ENCODE measurements at regions not wholly inside any gene's neighbourhood (a gene's known extent, or its start where the extent isn't known, plus 50 kb on each side); places are given as distances from the start of the nearest gene placed in this dataset.

DNA sequence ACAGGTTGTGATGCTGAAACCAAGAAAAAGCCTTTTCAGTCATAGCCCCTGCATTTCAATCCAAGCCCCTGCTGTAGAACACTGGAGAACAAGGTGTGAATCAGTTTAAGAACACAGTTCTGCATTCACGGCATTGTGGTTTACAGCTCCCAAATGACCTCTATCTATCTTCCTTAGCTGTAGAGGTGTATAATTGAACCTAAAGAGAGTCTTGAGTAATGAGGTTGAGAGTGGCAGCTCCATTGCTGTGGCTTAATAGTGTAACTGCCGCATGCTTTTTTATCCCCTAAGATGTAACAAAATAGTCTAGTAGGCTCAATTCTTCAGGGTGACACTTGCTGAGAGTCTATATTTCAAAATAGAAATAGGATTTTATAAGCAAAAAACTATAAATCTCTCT lies 121.3 kb upstream of the EPHA4 start:
- no peaks in the 10 kb centered on the region for H3K9me3 Mint-ChIP-seq (ENCODE audit: unreplicated experiment)
- H3K4me1 Mint-ChIP-seq (ENCODE audit: low read depth, unreplicated experiment), result peaks cover 3% of the 10 kb centered on the region
- no peak for DNase-seq
- H3K27me3 Mint-ChIP-seq (ENCODE audit: unreplicated experiment), result no peaks in the 10 kb centered on the region
- TF ChIP-seq CTCF (IDR thresholded peaks at IDR 0.05; ENCODE audit: partially characterized antibody, unreplicated experiment), result no peak
- H3K27ac Mint-ChIP-seq (ENCODE audit: unreplicated experiment), result no peak overlapping the region
- H3K36me3 Mint-ChIP-seq (ENCODE audit: unreplicated experiment), result no peaks in the 10 kb centered on the region
- no peak overlapping the region for H3K4me3 Mint-ChIP-seq (ENCODE audit: unreplicated experiment)

GRCh38 chr2:221691571-221691970 lies 119.5 kb upstream of the EPHA4 start:
- H3K36me3 Mint-ChIP-seq (ENCODE audit: unreplicated experiment), result no peaks in the 10 kb centered on the region
- H3K4me3 Mint-ChIP-seq (ENCODE audit: unreplicated experiment), result no peak overlapping the region
- DNase-seq, result no peak
- no peaks in the 10 kb centered on the region for H3K27me3 Mint-ChIP-seq (ENCODE audit: unreplicated experiment)
- no peaks in the 10 kb centered on the region for H3K9me3 Mint-ChIP-seq (ENCODE audit: unreplicated experiment)
- H3K4me1 Mint-ChIP-seq (ENCODE audit: low read depth, unreplicated experiment), result peaks cover 3% of the 10 kb centered on the region
- no peak for TF ChIP-seq CTCF (IDR thresholded peaks at IDR 0.05; ENCODE audit: partially characterized antibody, unreplicated experiment)
- no peak overlapping the region for H3K27ac Mint-ChIP-seq (ENCODE audit: unreplicated experiment)

DNA sequence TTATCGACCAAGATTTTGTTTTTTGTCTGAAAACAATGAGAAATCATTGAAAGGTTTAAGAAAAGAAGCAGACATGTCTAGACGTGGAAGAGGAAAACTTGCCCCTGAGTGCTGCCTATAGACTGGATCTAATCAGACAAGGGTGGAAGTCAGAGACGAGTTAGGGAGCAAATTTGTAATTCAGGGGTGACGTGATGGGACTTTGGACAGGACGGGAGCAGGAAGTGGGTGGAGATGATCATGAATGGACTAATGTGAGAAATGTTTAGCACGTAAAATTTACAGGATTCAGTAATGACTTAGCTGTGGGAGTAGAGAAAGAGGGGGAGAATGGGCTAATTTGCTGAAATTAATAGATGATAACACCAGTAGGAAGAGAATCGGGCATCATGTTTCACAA lies 117.0 kb upstream of the EPHA4 start:
- Mint-ChIP-seq H3K4me3 (ENCODE audit: unreplicated experiment) (no peak overlapping the region), H3K27ac (ENCODE audit: unreplicated experiment) (no peak overlapping the region), H3K27me3 (ENCODE audit: unreplicated experiment) (no peaks in the 10 kb centered on the region), H3K4me1 (ENCODE audit: low read depth, unreplicated experiment) (peaks cover 3% of the 10 kb centered on the region), H3K9me3 (ENCODE audit: unreplicated experiment) (no peaks in the 10 kb centered on the region), H3K36me3 (ENCODE audit: unreplicated experiment) (no peaks in the 10 kb centered on the region)
- no peak for TF ChIP-seq CTCF (IDR thresholded peaks at IDR 0.05; ENCODE audit: partially characterized antibody, unreplicated experiment)
- DNase-seq, result no peak

DNA sequence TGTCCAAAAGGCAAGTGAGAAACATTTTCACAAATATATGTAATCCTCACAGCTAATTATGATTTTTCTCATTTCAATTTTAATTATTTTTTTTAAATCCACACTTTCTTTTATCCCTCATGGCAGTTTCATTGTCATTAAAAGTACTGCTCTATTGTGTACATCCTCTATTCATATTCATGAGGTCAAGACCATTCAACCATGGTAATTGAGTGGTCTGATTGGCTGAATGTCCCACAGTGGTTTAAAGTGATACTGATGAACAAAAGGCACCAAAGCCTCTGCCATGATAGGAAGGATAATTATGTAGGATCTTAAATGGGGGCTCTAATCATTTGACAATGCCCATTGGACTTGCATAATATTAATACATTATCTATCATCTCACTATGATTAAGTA lies 108.4 kb upstream of the EPHA4 start:
- no peak for DNase-seq
- TF ChIP-seq CTCF (IDR thresholded peaks at IDR 0.05; ENCODE audit: partially characterized antibody, unreplicated experiment), result no peak
- peaks cover 2% of the 10 kb centered on the region for H3K27me3 Mint-ChIP-seq (ENCODE audit: unreplicated experiment)
- H3K4me1 Mint-ChIP-seq (ENCODE audit: low read depth, unreplicated experiment), result no peaks in the 10 kb centered on the region
- H3K36me3 Mint-ChIP-seq (ENCODE audit: unreplicated experiment), result no peaks in the 10 kb centered on the region
- H3K9me3 Mint-ChIP-seq (ENCODE audit: unreplicated experiment), result no peaks in the 10 kb centered on the region
- no peak overlapping the region for H3K4me3 Mint-ChIP-seq (ENCODE audit: unreplicated experiment)
- H3K27ac Mint-ChIP-seq (ENCODE audit: unreplicated experiment), result no peak overlapping the region

- Mint-ChIP-seq H3K4me3 (ENCODE audit: unreplicated experiment) (no peak overlapping the region), H3K36me3 (ENCODE audit: unreplicated experiment) (no peaks in the 10 kb centered on the region), H3K27me3 (ENCODE audit: unreplicated experiment) (peaks cover 2% of the 10 kb centered on the region), H3K9me3 (ENCODE audit: unreplicated experiment) (no peaks in the 10 kb centered on the region), H3K4me1 (ENCODE audit: low read depth, unreplicated experiment) (no peaks in the 10 kb centered on the region), H3K27ac (ENCODE audit: unreplicated experiment) (no peak overlapping the region)
- TF ChIP-seq CTCF (IDR thresholded peaks at IDR 0.05; ENCODE audit: partially characterized antibody, unreplicated experiment), result no peak
- no peak for DNase-seq
These were observed 105.6 kb upstream of the EPHA4 start for GRCh38 chr2:221677688-221678087.

Data from glutamatergic neuron (in vitro differentiated cells).